Prostate gland (tissue), 2 donors: ENCODE measurements at regions not wholly inside any gene's neighbourhood (a gene's known extent, or its start where the extent isn't known, plus 50 kb on each side); places are given as distances from the start of the nearest gene placed in this dataset.

Experiments
- POLR2A ChIP-seq: fragments of 450-650 bp; IDR thresholded peaks from one replicate; pipeline ENCODE4 v1.6.1; 2016; ENCODE audit warnings: antibody characterized with exemption, mild to moderate bottlenecking
- TF ChIP-seq, protein P1 (sequence below), 4 experiments: fragments of 200-600 bp in 2 of 4; fragments of 450-650 bp in 2 of 4; sonication (generic) in 2 of 4; IDR thresholded peaks; 1 replicate in 3 of 4; 2 replicates in 1 of 4; pipeline ENCODE4 v1.5.1; 2016 to 2019; ENCODE audit warnings: antibody characterized with exemption in 4 of 4, mild to moderate bottlenecking in 2 of 4, moderate library complexity in 2 of 4

DNA sequence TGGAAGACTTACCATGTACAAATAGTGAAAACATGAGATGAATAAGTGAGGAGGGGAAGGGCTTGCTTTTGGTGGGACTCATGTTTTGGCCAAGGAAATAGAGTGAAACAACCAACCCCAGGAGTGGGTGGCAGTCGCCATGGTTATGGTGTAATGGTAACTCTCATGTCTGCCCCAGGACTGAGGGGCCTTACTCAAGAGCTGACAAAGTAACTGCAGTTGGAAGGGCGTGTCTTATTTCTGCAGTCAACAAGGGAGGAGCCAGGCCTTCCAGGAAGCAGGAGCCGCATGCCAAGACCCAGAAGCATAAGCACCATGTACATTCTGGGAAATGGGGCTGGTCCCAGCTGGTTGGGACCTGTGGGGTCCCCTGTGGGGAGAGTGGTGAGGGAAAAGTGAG, 108.5 kb downstream of the UNC5CL start:
- TF ChIP-seq, protein P1, sequence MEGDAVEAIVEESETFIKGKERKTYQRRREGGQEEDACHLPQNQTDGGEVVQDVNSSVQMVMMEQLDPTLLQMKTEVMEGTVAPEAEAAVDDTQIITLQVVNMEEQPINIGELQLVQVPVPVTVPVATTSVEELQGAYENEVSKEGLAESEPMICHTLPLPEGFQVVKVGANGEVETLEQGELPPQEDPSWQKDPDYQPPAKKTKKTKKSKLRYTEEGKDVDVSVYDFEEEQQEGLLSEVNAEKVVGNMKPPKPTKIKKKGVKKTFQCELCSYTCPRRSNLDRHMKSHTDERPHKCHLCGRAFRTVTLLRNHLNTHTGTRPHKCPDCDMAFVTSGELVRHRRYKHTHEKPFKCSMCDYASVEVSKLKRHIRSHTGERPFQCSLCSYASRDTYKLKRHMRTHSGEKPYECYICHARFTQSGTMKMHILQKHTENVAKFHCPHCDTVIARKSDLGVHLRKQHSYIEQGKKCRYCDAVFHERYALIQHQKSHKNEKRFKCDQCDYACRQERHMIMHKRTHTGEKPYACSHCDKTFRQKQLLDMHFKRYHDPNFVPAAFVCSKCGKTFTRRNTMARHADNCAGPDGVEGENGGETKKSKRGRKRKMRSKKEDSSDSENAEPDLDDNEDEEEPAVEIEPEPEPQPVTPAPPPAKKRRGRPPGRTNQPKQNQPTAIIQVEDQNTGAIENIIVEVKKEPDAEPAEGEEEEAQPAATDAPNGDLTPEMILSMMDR (IDR thresholded peaks at IDR 0.05): no peak
- TF ChIP-seq POLR2A: no peak
